ENCODE measurements at regions not wholly inside any gene's neighbourhood (a gene's known extent, or its start where the extent isn't known, plus 50 kb on each side); places are given as distances from the start of the nearest gene placed in this dataset.

- no peak overlapping the region for H3K27ac Mint-ChIP-seq (ENCODE audit: unreplicated experiment)
- H3K36me3 Mint-ChIP-seq (ENCODE audit: low read depth, unreplicated experiment) = no peaks in the 10 kb centered on the region
- TF ChIP-seq EZH2 (IDR thresholded peaks at IDR 0.05; ENCODE audit: insufficient read depth, low read length) (no peak), CTCF (IDR thresholded peaks at IDR 0.05; ENCODE audit: insufficient read depth, low read depth, low read length) (no peak)
- Histone ChIP-seq H3K4me2 (ENCODE audit: low read length) (no peak overlapping the region), H3K79me2 (ENCODE audit: insufficient read depth, low read length) (no peaks in the 10 kb centered on the region), H3K27me3 (ENCODE audit: insufficient read depth, low read length) (no peaks in the 10 kb centered on the region), H3K27ac (ENCODE audit: low read depth, low read length) (no peak overlapping the region), H4K20me1 (ENCODE audit: insufficient read depth, low read length) (no peaks in the 10 kb centered on the region), H3K4me1 (ENCODE audit: insufficient read depth, low read length) (peaks cover 7% of the 10 kb centered on the region), H3K36me3 (ENCODE audit: insufficient read depth, low read length) (no peaks in the 10 kb centered on the region), H3K9me3 (ENCODE audit: insufficient read depth, low read depth, low read length) (no peaks in the 10 kb centered on the region), H3K4me3 (ENCODE audit: insufficient read depth, low read depth, low read length) (no peak overlapping the region), H2AFZ (ENCODE audit: low read depth, low read length) (no peak overlapping the region), H3K9ac (ENCODE audit: low read length) (no peak overlapping the region)
- no peak for DNase-seq (ENCODE audit: low read depth)
- H3K27me3 Mint-ChIP-seq (ENCODE audit: low read depth, unreplicated experiment) = no peaks in the 10 kb centered on the region
- FAIRE-seq = no peak
- H3K4me3 Mint-ChIP-seq (ENCODE audit: unreplicated experiment) = no peak overlapping the region
- peaks cover 5% of the 10 kb centered on the region for H3K9me3 Mint-ChIP-seq (ENCODE audit: unreplicated experiment)
- peaks cover 6% of the 10 kb centered on the region for H3K4me1 Mint-ChIP-seq (ENCODE audit: low read depth, unreplicated experiment)
Measured at GRCh38 chr9:78694974-78695373, 398.0 kb downstream of the PSAT1 start.

- Histone ChIP-seq H3K79me2 (ENCODE audit: insufficient read depth, low read length) (no peaks in the 10 kb centered on the region), H3K9ac (ENCODE audit: low read length) (no peak overlapping the region), H3K36me3 (ENCODE audit: insufficient read depth, low read length) (no peaks in the 10 kb centered on the region), H3K27me3 (ENCODE audit: insufficient read depth, low read length) (no peaks in the 10 kb centered on the region), H4K20me1 (ENCODE audit: insufficient read depth, low read length) (no peaks in the 10 kb centered on the region), H3K4me2 (ENCODE audit: low read length) (no peak overlapping the region), H3K27ac (ENCODE audit: low read depth, low read length) (no peak overlapping the region), H2AFZ (ENCODE audit: low read depth, low read length) (no peak overlapping the region), H3K9me3 (ENCODE audit: insufficient read depth, low read depth, low read length) (no peaks in the 10 kb centered on the region), H3K4me1 (ENCODE audit: insufficient read depth, low read length) (peaks cover 7% of the 10 kb centered on the region), H3K4me3 (ENCODE audit: insufficient read depth, low read depth, low read length) (no peak overlapping the region)
- no peak for DNase-seq (ENCODE audit: low read depth)
- H3K36me3 Mint-ChIP-seq (ENCODE audit: low read depth, unreplicated experiment) = no peaks in the 10 kb centered on the region
- no peaks in the 10 kb centered on the region for H3K27me3 Mint-ChIP-seq (ENCODE audit: low read depth, unreplicated experiment)
- TF ChIP-seq EZH2 (IDR thresholded peaks at IDR 0.05; ENCODE audit: insufficient read depth, low read length) = no peak
- no peak for TF ChIP-seq CTCF (IDR thresholded peaks at IDR 0.05; ENCODE audit: insufficient read depth, low read depth, low read length)
- no peak overlapping the region for H3K27ac Mint-ChIP-seq (ENCODE audit: unreplicated experiment)
- peaks cover 6% of the 10 kb centered on the region for H3K4me1 Mint-ChIP-seq (ENCODE audit: low read depth, unreplicated experiment)
- FAIRE-seq = no peak
- no peak overlapping the region for H3K4me3 Mint-ChIP-seq (ENCODE audit: unreplicated experiment)
- peaks cover 5% of the 10 kb centered on the region for H3K9me3 Mint-ChIP-seq (ENCODE audit: unreplicated experiment)
Measured at GRCh38 chr9:78695519-78695918, 398.6 kb downstream of the PSAT1 start.

GRCh38 chr9:78697618-78698017 is 400.7 kb downstream of the PSAT1 start:
- FAIRE-seq = no peak
- no peak overlapping the region for H2AFZ ChIP-seq (ENCODE audit: low read depth, low read length)
- H3K27me3 Mint-ChIP-seq (ENCODE audit: low read depth, unreplicated experiment) = no peaks in the 10 kb centered on the region

More at GRCh38 chr9:78697618-78698017, 400.7 kb downstream of the PSAT1 start:
- Histone ChIP-seq H3K9ac (ENCODE audit: low read length) (no peak overlapping the region), H4K20me1 (ENCODE audit: insufficient read depth, low read length) (no peaks in the 10 kb centered on the region), H3K9me3 (ENCODE audit: insufficient read depth, low read depth, low read length) (no peaks in the 10 kb centered on the region), H3K4me3 (ENCODE audit: insufficient read depth, low read depth, low read length) (no peak overlapping the region), H3K4me2 (ENCODE audit: low read length) (no peak overlapping the region), H3K27me3 (ENCODE audit: insufficient read depth, low read length) (no peaks in the 10 kb centered on the region), H3K36me3 (ENCODE audit: insufficient read depth, low read length) (no peaks in the 10 kb centered on the region), H3K79me2 (ENCODE audit: insufficient read depth, low read length) (no peaks in the 10 kb centered on the region), H3K27ac (ENCODE audit: low read depth, low read length) (no peak overlapping the region), H3K4me1 (ENCODE audit: insufficient read depth, low read length) (peaks cover 7% of the 10 kb centered on the region)
- Mint-ChIP-seq H3K27ac (ENCODE audit: unreplicated experiment) (no peak overlapping the region), H3K9me3 (ENCODE audit: unreplicated experiment) (peaks cover 2% of the 10 kb centered on the region), H3K4me3 (ENCODE audit: unreplicated experiment) (no peak overlapping the region), H3K4me1 (ENCODE audit: low read depth, unreplicated experiment) (peaks cover 5% of the 10 kb centered on the region), H3K36me3 (ENCODE audit: low read depth, unreplicated experiment) (no peaks in the 10 kb centered on the region)
- TF ChIP-seq EZH2 (IDR thresholded peaks at IDR 0.05; ENCODE audit: insufficient read depth, low read length) (no peak), CTCF (IDR thresholded peaks at IDR 0.05; ENCODE audit: insufficient read depth, low read depth, low read length) (no peak)
- DNase-seq (ENCODE audit: low read depth) = no peak

Measured in astrocyte (in vitro differentiated cells and primary cell).